H9 (cell line): ENCODE measurements at regions not wholly inside any gene's neighbourhood (a gene's known extent, or its start where the extent isn't known, plus 50 kb on each side); places are given as distances from the start of the nearest gene placed in this dataset.

Source experiments
- DNase-seq: peaks from one replicate; pipeline ENCODE4 v3.0.0-alpha.2; 2017
- H2AFZ ChIP-seq: one replicate; pipeline ENCODE4 v1.6.1; 2013; ENCODE audit warnings: mild to moderate bottlenecking, low read length, control low read depth, moderate library complexity
- H2AK5ac ChIP-seq: 2 replicates; pipeline ENCODE4 v1.6.1; 2013; ENCODE audit warnings: low read length, control low read depth, mixed read lengths; ENCODE audit not compliant: insufficient read length
- H2BK120ac ChIP-seq: one replicate; pipeline ENCODE4 v1.6.1; 2013; ENCODE audit warnings: low read depth, mild to moderate bottlenecking, low read length, control low read depth, inconsistent platforms; ENCODE audit not compliant: poor library complexity, severe bottlenecking
- H2BK12ac ChIP-seq: 2 replicates; pipeline ENCODE4 v1.6.1; 2013; ENCODE audit warnings: low read length, control low read depth, mixed read lengths, low read depth; ENCODE audit not compliant: insufficient read length
- H2BK15ac ChIP-seq: 2 replicates; pipeline ENCODE4 v1.6.1; 2013; ENCODE audit warnings: low read depth, low read length, control low read depth
- H2BK20ac ChIP-seq: one replicate; pipeline ENCODE4 v1.6.1; 2013; ENCODE audit warnings: low read depth, mild to moderate bottlenecking, low read length, control low read depth, inconsistent platforms; ENCODE audit not compliant: poor library complexity, severe bottlenecking
- H2BK5ac ChIP-seq: 2 replicates; pipeline ENCODE4 v1.6.1; 2013; ENCODE audit warnings: low read length, control low read depth, mixed read lengths; ENCODE audit not compliant: insufficient read length
- H3K14ac ChIP-seq: 2 replicates; pipeline ENCODE4 v1.6.1; 2013; ENCODE audit warnings: low read length, control low read depth; ENCODE audit not compliant: insufficient read depth
- H3K18ac ChIP-seq: 2 replicates; pipeline ENCODE4 v1.6.1; 2013; ENCODE audit warnings: low read depth, mild to moderate bottlenecking, mixed read lengths, low read length, control low read depth; ENCODE audit not compliant: insufficient read length
- H3K23ac ChIP-seq: 2 replicates; pipeline ENCODE4 v1.6.1; 2013; ENCODE audit warnings: low read length, control low read depth, mixed read lengths, low read depth; ENCODE audit not compliant: insufficient read length
- H3K23me2 ChIP-seq: 2 replicates; pipeline ENCODE4 v1.6.1; 2013; ENCODE audit warnings: low read depth, mild to moderate bottlenecking, mixed read lengths, low read length, control low read depth; ENCODE audit not compliant: insufficient read length, poor library complexity, severe bottlenecking
- H3K27ac ChIP-seq: 2 replicates; pipeline ENCODE4 v1.5.1; 2013; ENCODE audit warnings: low read length, control low read depth, mixed read lengths, low read depth; ENCODE audit not compliant: insufficient read length
- H3K27me3 ChIP-seq: 2 replicates; pipeline ENCODE4 v1.6.1; 2013; ENCODE audit warnings: low read length, control low read depth, inconsistent platforms; ENCODE audit not compliant: insufficient read depth
- H3K4ac ChIP-seq: 2 replicates; pipeline ENCODE4 v1.6.1; 2013; ENCODE audit warnings: low read depth, mild to moderate bottlenecking, control low read depth, inconsistent platforms, low read length, moderate library complexity
- H3K4me1 ChIP-seq: 2 replicates; pipeline ENCODE4 v1.6.1; 2013; ENCODE audit warnings: low read length, control low read depth, inconsistent platforms; ENCODE audit not compliant: insufficient read depth
- H3K4me2 ChIP-seq: 2 replicates; pipeline ENCODE4 v1.6.1; 2013; ENCODE audit warnings: low read length, control low read depth, mixed read lengths; ENCODE audit not compliant: insufficient read length, insufficient read depth
- H3K56ac ChIP-seq: 2 replicates; pipeline ENCODE4 v1.6.1; 2013; ENCODE audit warnings: low read depth, mild to moderate bottlenecking, mixed read lengths, low read length, control low read depth; ENCODE audit not compliant: insufficient read length
- H3K79me1 ChIP-seq: 2 replicates; pipeline ENCODE4 v1.6.1; 2013; ENCODE audit warnings: low read depth, mild to moderate bottlenecking, moderate library complexity, low read length, control low read depth, inconsistent platforms; ENCODE audit not compliant: insufficient read depth, poor library complexity, severe bottlenecking
- H3K79me2 ChIP-seq: 2 replicates; pipeline ENCODE4 v1.6.1; 2013; ENCODE audit warnings: low read length, control low read depth, inconsistent platforms; ENCODE audit not compliant: insufficient read depth
- H3K9ac ChIP-seq: 2 replicates; pipeline ENCODE4 v1.6.1; 2013; ENCODE audit warnings: low read length, control low read depth, mixed read lengths; ENCODE audit not compliant: insufficient read length; ENCODE audit errors: extremely low read depth
- H3K9me3 ChIP-seq: one replicate; pipeline ENCODE4 v1.6.1; 2013; ENCODE audit warnings: low read depth, low read length, inconsistent platforms; ENCODE audit not compliant: control insufficient read depth
- H3T11ph ChIP-seq: one replicate; pipeline ENCODE4 v1.6.1; 2013; ENCODE audit warnings: mild to moderate bottlenecking, low read length, control low read depth, inconsistent platforms
- H4K20me1 ChIP-seq: one replicate; pipeline ENCODE4 v1.6.1; 2013; ENCODE audit not compliant: control insufficient read depth, insufficient read length, insufficient read depth
- H4K5ac ChIP-seq: 2 replicates; pipeline ENCODE4 v1.6.1; 2013; ENCODE audit warnings: low read depth, mild to moderate bottlenecking, mixed read lengths, low read length, control low read depth; ENCODE audit not compliant: insufficient read length
- H4K8ac ChIP-seq: replicated peaks from 2 replicates; pipeline ENCODE4 v1.6.1; 2013; ENCODE audit warnings: low read length, control low read depth, mixed read lengths, low read depth; ENCODE audit not compliant: insufficient read length
- H4K91ac ChIP-seq: 2 replicates; pipeline ENCODE4 v1.6.1; 2013; ENCODE audit warnings: low read depth, mild to moderate bottlenecking, moderate library complexity, mixed read lengths, low read length, control low read depth; ENCODE audit not compliant: insufficient read length
- H3K27ac Mint-ChIP-seq, 3 experiments: 2 replicates in 2 of 3; 3 replicates in 1 of 3; pipeline ENCODE4 v1.8.0; 2020 to 2021; ENCODE audit warnings: mixed read lengths in 3 of 3, mild to moderate bottlenecking in 1 of 3, moderate library complexity in 1 of 3
- H3K27me3 Mint-ChIP-seq: 2 replicates; pipeline ENCODE4 v1.8.0; 2021; ENCODE audit warnings: low read depth, mild to moderate bottlenecking, moderate library complexity, mixed read lengths
- H3K36me3 Mint-ChIP-seq, 3 experiments: 2 replicates in 2 of 3; 3 replicates in 1 of 3; pipeline ENCODE4 v1.8.0; 2020 to 2021; ENCODE audit warnings: low read depth in 3 of 3, mixed read lengths in 3 of 3; ENCODE audit not compliant: insufficient read depth in 1 of 3
- H3K4me1 Mint-ChIP-seq, 2 experiments: 2 replicates each; pipeline ENCODE4 v1.8.0; 2020; ENCODE audit warnings: mixed read lengths in 2 of 2
- H3K4me3 Mint-ChIP-seq, 2 experiments: 2 replicates in 1 of 2; 3 replicates in 1 of 2; pipeline ENCODE4 v1.8.0; 2020 to 2021; ENCODE audit warnings: mild to moderate bottlenecking in 2 of 2, mixed read lengths in 2 of 2, moderate library complexity in 1 of 2
- H3K9me3 Mint-ChIP-seq, 2 experiments: 2 replicates in 1 of 2; 3 replicates in 1 of 2; pipeline ENCODE4 v1.8.0; 2020; ENCODE audit warnings: mild to moderate bottlenecking in 2 of 2, mixed read lengths in 2 of 2, moderate library complexity in 1 of 2
- WGBS: extraction: QIAGEN DNeasy Blood & Tissue Kit; methylation state at CpG from one replicate; pipeline ENCODE4 v1.1.7; 2013; ENCODE audit warnings: missing lambda C conversion rate, low lambda C conversion rate, mixed read lengths; ENCODE audit not compliant: insufficient read length; ENCODE audit errors: extremely low coverage; 5-methylcytosine and 5-hydroxymethylcytosine counted together
- TF ChIP-seq, protein P1 (sequence below): fragments of 200-600 bp; sonication (generic); conservative IDR thresholded peaks from 3 replicates; pipeline ENCODE4 v1.8.0; 2021; ENCODE audit warnings: antibody characterized with exemption, mild to moderate bottlenecking

DNA sequence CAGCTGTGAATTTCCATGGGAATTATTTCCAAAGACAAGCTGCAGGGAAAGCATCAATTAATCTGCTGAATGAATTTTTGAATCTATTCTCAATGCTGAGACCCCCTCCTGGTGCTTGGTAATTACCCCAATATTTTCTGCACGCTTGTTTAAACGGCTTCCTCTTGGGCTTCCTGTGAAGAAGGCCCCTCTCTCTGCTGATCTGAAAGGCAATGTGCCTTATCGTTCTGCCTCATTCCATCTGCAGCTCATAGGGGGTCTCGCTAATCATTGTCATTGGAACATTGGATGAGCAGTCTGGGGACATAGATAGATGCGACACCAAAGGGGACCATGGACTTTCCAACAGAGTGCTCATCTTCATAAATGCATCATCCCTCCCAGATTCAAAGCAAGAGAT, 851.6 kb downstream of the PDHA2 start:
- Mint-ChIP-seq H3K9me3 (no peaks in the 10 kb centered on the region), H3K36me3 (no peaks in the 10 kb centered on the region), H3K4me3 (no peak overlapping the region), H3K27me3 (no peaks in the 10 kb centered on the region), H3K27ac (peak overlapping the region in 1 of 3 experiments; percentile 16; a peak in 1 of 7 replicates), H3K4me1 (no peaks in the 10 kb centered on the region)
- H3K27me3 ChIP-seq = no peaks in the 10 kb centered on the region
- no peak overlapping the region for H4K91ac ChIP-seq
- no peak overlapping the region for H3K9ac ChIP-seq
- no peak overlapping the region for H3T11ph ChIP-seq
- no peak overlapping the region for H2BK20ac ChIP-seq
- TF ChIP-seq, protein P1, sequence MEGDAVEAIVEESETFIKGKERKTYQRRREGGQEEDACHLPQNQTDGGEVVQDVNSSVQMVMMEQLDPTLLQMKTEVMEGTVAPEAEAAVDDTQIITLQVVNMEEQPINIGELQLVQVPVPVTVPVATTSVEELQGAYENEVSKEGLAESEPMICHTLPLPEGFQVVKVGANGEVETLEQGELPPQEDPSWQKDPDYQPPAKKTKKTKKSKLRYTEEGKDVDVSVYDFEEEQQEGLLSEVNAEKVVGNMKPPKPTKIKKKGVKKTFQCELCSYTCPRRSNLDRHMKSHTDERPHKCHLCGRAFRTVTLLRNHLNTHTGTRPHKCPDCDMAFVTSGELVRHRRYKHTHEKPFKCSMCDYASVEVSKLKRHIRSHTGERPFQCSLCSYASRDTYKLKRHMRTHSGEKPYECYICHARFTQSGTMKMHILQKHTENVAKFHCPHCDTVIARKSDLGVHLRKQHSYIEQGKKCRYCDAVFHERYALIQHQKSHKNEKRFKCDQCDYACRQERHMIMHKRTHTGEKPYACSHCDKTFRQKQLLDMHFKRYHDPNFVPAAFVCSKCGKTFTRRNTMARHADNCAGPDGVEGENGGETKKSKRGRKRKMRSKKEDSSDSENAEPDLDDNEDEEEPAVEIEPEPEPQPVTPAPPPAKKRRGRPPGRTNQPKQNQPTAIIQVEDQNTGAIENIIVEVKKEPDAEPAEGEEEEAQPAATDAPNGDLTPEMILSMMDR = no peak
- no peak overlapping the region for H2AFZ ChIP-seq
- no peak overlapping the region for H3K14ac ChIP-seq
- H3K79me2 ChIP-seq = no peaks in the 10 kb centered on the region
- H3K4ac ChIP-seq = no peak overlapping the region
- H2BK120ac ChIP-seq = no peak overlapping the region
- no peak for DNase-seq
- H2AK5ac ChIP-seq = no peak overlapping the region
- H4K5ac ChIP-seq = no peak overlapping the region
- H4K20me1 ChIP-seq = no peaks in the 10 kb centered on the region
- no peak overlapping the region for H3K27ac ChIP-seq
- no CpG with 5 or more reads among the region's 5 CpGs for WGBS
- no peaks in the 10 kb centered on the region for H3K9me3 ChIP-seq
- no peak overlapping the region for H3K18ac ChIP-seq
- no peaks in the 10 kb centered on the region for H3K4me1 ChIP-seq
- no peaks in the 10 kb centered on the region for H3K79me1 ChIP-seq
- no peak overlapping the region for H2BK12ac ChIP-seq
- H3K56ac ChIP-seq = no peak overlapping the region
- no peak overlapping the region for H4K8ac ChIP-seq
- H3K23ac ChIP-seq = no peak overlapping the region
- no peak overlapping the region for H3K4me2 ChIP-seq
- no peaks in the 10 kb centered on the region for H3K23me2 ChIP-seq
- H2BK5ac ChIP-seq = no peak overlapping the region
- no peak overlapping the region for H2BK15ac ChIP-seq
